Body of pancreas (tissue), 4 donors: ENCODE measurements at regions not wholly inside any gene's neighbourhood (a gene's known extent, or its start where the extent isn't known, plus 50 kb on each side); places are given as distances from the start of the nearest gene placed in this dataset.

ENCODE experiments used
- POLR2A ChIP-seq, 3 donors: fragments of 450-650 bp; IDR thresholded peaks; one replicate each; pipeline ENCODE4 v1.6.1; 2016; ENCODE audit warnings: antibody characterized with exemption in 3 of 3, mild to moderate bottlenecking in 2 of 3
- TF ChIP-seq, protein P1 (sequence below), 7 experiments: fragments of 450-650 bp in 4 of 7; fragments of 200-600 bp in 3 of 7; sonication (generic) in 3 of 7; IDR thresholded peaks; one replicate each; pipeline ENCODE4 v1.5.1; 2016 to 2019; ENCODE audit warnings: antibody characterized with exemption in 7 of 7

- TF ChIP-seq, protein P1, sequence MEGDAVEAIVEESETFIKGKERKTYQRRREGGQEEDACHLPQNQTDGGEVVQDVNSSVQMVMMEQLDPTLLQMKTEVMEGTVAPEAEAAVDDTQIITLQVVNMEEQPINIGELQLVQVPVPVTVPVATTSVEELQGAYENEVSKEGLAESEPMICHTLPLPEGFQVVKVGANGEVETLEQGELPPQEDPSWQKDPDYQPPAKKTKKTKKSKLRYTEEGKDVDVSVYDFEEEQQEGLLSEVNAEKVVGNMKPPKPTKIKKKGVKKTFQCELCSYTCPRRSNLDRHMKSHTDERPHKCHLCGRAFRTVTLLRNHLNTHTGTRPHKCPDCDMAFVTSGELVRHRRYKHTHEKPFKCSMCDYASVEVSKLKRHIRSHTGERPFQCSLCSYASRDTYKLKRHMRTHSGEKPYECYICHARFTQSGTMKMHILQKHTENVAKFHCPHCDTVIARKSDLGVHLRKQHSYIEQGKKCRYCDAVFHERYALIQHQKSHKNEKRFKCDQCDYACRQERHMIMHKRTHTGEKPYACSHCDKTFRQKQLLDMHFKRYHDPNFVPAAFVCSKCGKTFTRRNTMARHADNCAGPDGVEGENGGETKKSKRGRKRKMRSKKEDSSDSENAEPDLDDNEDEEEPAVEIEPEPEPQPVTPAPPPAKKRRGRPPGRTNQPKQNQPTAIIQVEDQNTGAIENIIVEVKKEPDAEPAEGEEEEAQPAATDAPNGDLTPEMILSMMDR (IDR thresholded peaks at IDR 0.05) = no peak
- TF ChIP-seq POLR2A (IDR thresholded peaks at IDR 0.05) = no peak
Measured at GRCh38 chr12:108399514-108399913, 60.4 kb upstream of the CMKLR1 start.
